IgD-negative memory B cell (primary cell): ENCODE measurements at regions not wholly inside any gene's neighbourhood (a gene's known extent, or its start where the extent isn't known, plus 50 kb on each side); places are given as distances from the start of the nearest gene placed in this dataset.
"Not testable (repeated sequence)": the region's sequence is repeated elsewhere in the genome, so short reads cannot be mapped to it uniquely, and the experiment has no call there.

Experiments
- H3K27ac Mint-ChIP-seq, 3 donors: one replicate each; pipeline ENCODE4 v1.8.0; 2020 to 2022; ENCODE audit warnings: mild to moderate bottlenecking in 3 of 3, mixed read lengths in 3 of 3, moderate library complexity in 1 of 3
- H3K27me3 Mint-ChIP-seq: one replicate; pipeline ENCODE4 v1.8.0; 2021; ENCODE audit warnings: mixed read lengths
- H3K36me3 Mint-ChIP-seq: one replicate; pipeline ENCODE4 v1.8.0; 2020; ENCODE audit warnings: mild to moderate bottlenecking, mixed read lengths
- H3K4me1 Mint-ChIP-seq, 3 donors: one replicate each; pipeline ENCODE4 v1.8.0; 2020 to 2022; ENCODE audit warnings: mixed read lengths in 3 of 3, mild to moderate bottlenecking in 1 of 3
- H3K4me3 Mint-ChIP-seq, 4 donors: one replicate each; pipeline ENCODE4 v1.8.0; 2020 to 2022; ENCODE audit warnings: mild to moderate bottlenecking in 4 of 4, mixed read lengths in 4 of 4, moderate library complexity in 3 of 4
- H3K9me3 Mint-ChIP-seq, 3 donors: one replicate each; pipeline ENCODE4 v1.8.0; 2020 to 2021; ENCODE audit warnings: mixed read lengths in 3 of 3, mild to moderate bottlenecking in 1 of 3

DNA sequence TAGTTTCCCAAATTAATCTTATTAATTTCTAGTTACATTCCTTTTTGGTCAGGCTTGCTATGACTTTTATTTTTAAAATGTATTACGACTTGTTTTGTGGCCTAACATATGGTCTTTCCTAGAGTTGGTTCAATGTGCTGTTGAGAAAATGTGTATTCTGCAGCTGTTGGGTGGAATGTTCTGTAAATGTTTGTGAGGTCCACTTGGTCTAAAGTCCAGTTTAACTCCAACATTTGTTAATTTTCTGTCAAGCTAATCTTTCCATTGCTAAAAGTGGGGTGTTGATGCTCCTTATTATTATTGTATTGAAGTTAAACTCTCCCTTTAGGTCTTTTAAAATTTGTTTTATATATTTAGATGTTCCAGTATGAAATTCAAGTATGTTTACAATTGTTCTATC, 1010.8 kb upstream of the EDIL3 start:
- peaks cover 1% of the 10 kb centered on the region for H3K36me3 Mint-ChIP-seq
- H3K9me3 Mint-ChIP-seq, result peaks cover 0 to under 1% (median 0%) of the 10 kb centered on the region in 3 donors
- H3K4me1 Mint-ChIP-seq, result no peaks in the 10 kb centered on the region
- no peak overlapping the region for H3K27ac Mint-ChIP-seq
- no peaks in the 10 kb centered on the region for H3K27me3 Mint-ChIP-seq
- H3K4me3 Mint-ChIP-seq, result no peak overlapping the region

DNA sequence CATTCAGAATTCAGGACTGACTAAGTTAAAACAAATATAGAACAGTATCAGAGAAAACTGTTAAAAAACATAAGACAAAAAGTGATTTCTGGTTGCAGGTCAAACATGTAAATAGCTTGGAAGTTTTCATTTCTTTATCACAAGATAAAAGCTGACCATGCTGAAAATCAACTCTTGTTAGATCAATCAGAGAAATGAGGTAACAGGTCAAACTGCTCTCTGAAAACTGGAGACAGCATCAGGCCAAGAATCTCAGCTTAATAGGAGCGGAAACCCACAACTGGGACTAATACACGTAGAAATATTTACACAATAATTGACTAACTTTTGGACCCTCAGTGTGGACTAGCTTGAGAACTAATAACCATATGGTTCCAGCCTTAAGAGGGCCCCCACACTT, 1012.8 kb upstream of the EDIL3 start:
- Mint-ChIP-seq H3K4me1 (no peaks in the 10 kb centered on the region), H3K9me3 (peaks cover 0 to 2% (median 0%) of the 10 kb centered on the region in 3 donors), H3K36me3 (peaks cover 1% of the 10 kb centered on the region), H3K4me3 (no peak overlapping the region), H3K27ac (no peak overlapping the region), H3K27me3 (no peaks in the 10 kb centered on the region)

DNA sequence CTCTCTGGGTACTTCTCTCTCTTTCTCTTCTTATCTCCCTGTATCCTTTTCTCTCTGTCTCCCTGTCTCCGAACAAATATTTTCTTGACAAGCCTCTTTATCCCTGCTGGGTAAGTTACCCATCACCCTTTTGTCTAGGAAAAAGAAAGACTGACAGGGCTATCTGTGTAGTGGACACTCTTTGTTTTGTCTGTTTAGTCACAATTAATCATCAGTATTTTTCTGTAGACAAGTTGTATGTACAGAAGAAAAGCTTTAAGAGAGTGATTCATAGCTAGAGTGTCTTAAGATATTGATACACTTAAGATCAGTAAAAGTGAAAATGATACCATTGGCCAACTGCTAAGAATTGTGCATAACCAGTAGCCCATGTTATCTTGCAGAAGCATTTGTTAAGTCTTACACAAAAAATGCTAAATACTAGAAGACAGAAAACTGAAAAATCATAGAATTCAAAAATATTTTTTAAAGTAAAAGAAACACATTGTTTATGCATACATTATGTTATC, 1043.8 kb upstream of the EDIL3 start:
- H3K9me3 Mint-ChIP-seq, result peaks cover 2 to 8% (median 5%) of the 10 kb centered on the region in 3 donors
- no peaks in the 10 kb centered on the region for H3K4me1 Mint-ChIP-seq
- no peak overlapping the region for H3K4me3 Mint-ChIP-seq
- no peaks in the 10 kb centered on the region for H3K36me3 Mint-ChIP-seq
- H3K27ac Mint-ChIP-seq, result no peak overlapping the region
- H3K27me3 Mint-ChIP-seq, result no peaks in the 10 kb centered on the region

- H3K27me3 Mint-ChIP-seq, H3K27ac Mint-ChIP-seq, H3K4me3 Mint-ChIP-seq, H3K36me3 Mint-ChIP-seq, H3K4me1 Mint-ChIP-seq: not testable (repeated sequence)
- peaks cover 5 to 15% (median 9%) of the 10 kb centered on the region in 3 donors for H3K9me3 Mint-ChIP-seq
These were observed 1047.0 kb upstream of the EDIL3 start for GRCh38 chr5:85431726-85432125.

GRCh38 chr5:85441156-85441555, 1056.5 kb upstream of the EDIL3 start:
- H3K27ac Mint-ChIP-seq, result no peak overlapping the region
- H3K27me3 Mint-ChIP-seq, result no peaks in the 10 kb centered on the region
- no peaks in the 10 kb centered on the region for H3K4me1 Mint-ChIP-seq
- H3K9me3 Mint-ChIP-seq, result peaks cover 3 to 28% (median 3%) of the 10 kb centered on the region in 3 donors
- no peaks in the 10 kb centered on the region for H3K36me3 Mint-ChIP-seq
- H3K4me3 Mint-ChIP-seq, result no peak overlapping the region

DNA sequence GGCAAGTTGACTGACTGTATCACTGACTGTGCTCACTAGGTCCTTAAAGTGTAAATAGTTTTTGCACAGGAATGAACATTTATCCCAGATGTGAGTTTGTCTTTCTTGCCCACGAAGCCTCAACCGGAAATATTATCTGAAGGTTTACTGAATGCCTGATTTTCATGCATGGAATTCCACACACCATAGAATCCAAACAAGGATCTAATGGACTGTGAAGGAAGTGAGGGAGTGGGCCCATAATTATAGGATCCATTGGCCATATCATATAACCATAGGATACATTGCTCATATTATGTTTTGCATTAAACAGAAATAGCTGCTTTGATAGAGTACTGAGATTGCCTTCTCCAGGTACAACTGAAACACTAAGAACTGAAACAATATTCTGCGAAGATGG, 1057.2 kb upstream of the EDIL3 start:
- H3K36me3 Mint-ChIP-seq, result no peaks in the 10 kb centered on the region
- no peak overlapping the region for H3K27ac Mint-ChIP-seq
- no peak overlapping the region for H3K4me3 Mint-ChIP-seq
- peaks cover 3 to 29% (median 3%) of the 10 kb centered on the region in 3 donors for H3K9me3 Mint-ChIP-seq
- H3K27me3 Mint-ChIP-seq, result no peaks in the 10 kb centered on the region
- H3K4me1 Mint-ChIP-seq, result no peaks in the 10 kb centered on the region

GRCh38 chr5:85452322-85453025, 1067.8 kb upstream of the EDIL3 start:
- Mint-ChIP-seq H3K4me3 (no peak overlapping the region), H3K4me1 (no peaks in the 10 kb centered on the region), H3K27ac (no peak overlapping the region), H3K9me3 (peaks cover 0 to 9% (median 4%) of the 10 kb centered on the region in 3 donors), H3K36me3 (no peaks in the 10 kb centered on the region), H3K27me3 (no peaks in the 10 kb centered on the region)

GRCh38 chr5:85453026-85453349, 1068.3 kb upstream of the EDIL3 start:
- Mint-ChIP-seq H3K27ac (no peak overlapping the region), H3K9me3 (peaks cover 0 to 9% (median 4%) of the 10 kb centered on the region in 3 donors), H3K4me1 (no peaks in the 10 kb centered on the region), H3K27me3 (no peaks in the 10 kb centered on the region), H3K36me3 (no peaks in the 10 kb centered on the region), H3K4me3 (no peak overlapping the region)

- H3K9me3 Mint-ChIP-seq, result peaks cover 0 to 12% (median 2%) of the 10 kb centered on the region in 3 donors
- H3K36me3 Mint-ChIP-seq, result no peaks in the 10 kb centered on the region
- no peak overlapping the region for H3K4me3 Mint-ChIP-seq
- H3K27me3 Mint-ChIP-seq, result no peaks in the 10 kb centered on the region
- no peaks in the 10 kb centered on the region for H3K4me1 Mint-ChIP-seq
- no peak overlapping the region for H3K27ac Mint-ChIP-seq
These were observed 1073.6 kb upstream of the EDIL3 start for GRCh38 chr5:85458319-85458718.

DNA sequence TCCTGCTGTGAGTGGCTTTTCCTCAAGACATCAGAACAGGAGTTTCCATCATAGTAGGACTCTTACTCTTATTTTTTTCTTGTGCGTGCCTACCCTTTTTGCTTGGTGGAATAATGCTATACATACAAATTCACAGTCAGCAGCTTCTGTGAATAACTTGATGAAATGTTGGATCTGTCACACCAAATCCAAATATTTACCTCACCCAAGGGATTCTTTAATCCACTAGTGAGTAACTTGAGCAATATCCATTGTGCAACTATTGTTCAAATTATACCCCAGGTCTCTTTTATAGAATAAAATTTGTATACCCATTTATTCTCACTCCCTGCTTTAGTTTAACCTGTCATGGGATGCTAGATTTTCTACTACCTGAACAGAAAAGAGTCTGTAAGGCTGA, 1078.3 kb upstream of the EDIL3 start:
- no peak overlapping the region for H3K27ac Mint-ChIP-seq
- peaks cover under 1 to 3% (median 3%) of the 10 kb centered on the region in 3 donors for H3K9me3 Mint-ChIP-seq
- H3K36me3 Mint-ChIP-seq, result no peaks in the 10 kb centered on the region
- no peaks in the 10 kb centered on the region for H3K27me3 Mint-ChIP-seq
- no peak overlapping the region for H3K4me3 Mint-ChIP-seq
- no peaks in the 10 kb centered on the region for H3K4me1 Mint-ChIP-seq

DNA sequence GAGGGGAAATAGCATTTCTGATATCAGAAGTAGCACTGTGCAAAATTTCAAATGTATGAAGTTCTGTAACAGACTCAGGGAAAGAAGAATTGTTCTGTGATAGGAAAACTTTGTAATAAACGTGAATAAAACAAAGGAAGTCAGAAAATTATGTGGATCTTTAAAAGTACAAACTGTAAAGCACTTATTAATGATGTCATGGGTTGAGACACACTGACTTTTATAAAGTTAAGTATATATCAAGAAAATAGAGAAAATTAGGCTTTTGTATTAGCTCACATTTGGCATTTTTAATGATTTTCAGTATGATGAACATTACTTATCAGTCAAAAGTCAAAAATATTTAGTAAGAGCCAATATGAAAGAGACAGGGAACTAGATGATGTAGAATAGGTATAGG, 1081.7 kb upstream of the EDIL3 start:
- H3K9me3 Mint-ChIP-seq, result peaks cover 2 to 6% (median 3%) of the 10 kb centered on the region in 3 donors
- H3K27me3 Mint-ChIP-seq, result no peaks in the 10 kb centered on the region
- H3K4me1 Mint-ChIP-seq, result no peaks in the 10 kb centered on the region
- H3K4me3 Mint-ChIP-seq, result no peak overlapping the region
- no peak overlapping the region for H3K27ac Mint-ChIP-seq
- H3K36me3 Mint-ChIP-seq, result no peaks in the 10 kb centered on the region

- no peaks in the 10 kb centered on the region for H3K4me1 Mint-ChIP-seq
- no peaks in the 10 kb centered on the region for H3K27me3 Mint-ChIP-seq
- peaks cover 2 to 8% (median 5%) of the 10 kb centered on the region in 3 donors for H3K9me3 Mint-ChIP-seq
- H3K4me3 Mint-ChIP-seq, result no peak overlapping the region
- H3K27ac Mint-ChIP-seq, result no peak overlapping the region
- H3K36me3 Mint-ChIP-seq, result no peaks in the 10 kb centered on the region
These were observed 1088.1 kb upstream of the EDIL3 start for GRCh38 chr5:85472749-85473148.

DNA sequence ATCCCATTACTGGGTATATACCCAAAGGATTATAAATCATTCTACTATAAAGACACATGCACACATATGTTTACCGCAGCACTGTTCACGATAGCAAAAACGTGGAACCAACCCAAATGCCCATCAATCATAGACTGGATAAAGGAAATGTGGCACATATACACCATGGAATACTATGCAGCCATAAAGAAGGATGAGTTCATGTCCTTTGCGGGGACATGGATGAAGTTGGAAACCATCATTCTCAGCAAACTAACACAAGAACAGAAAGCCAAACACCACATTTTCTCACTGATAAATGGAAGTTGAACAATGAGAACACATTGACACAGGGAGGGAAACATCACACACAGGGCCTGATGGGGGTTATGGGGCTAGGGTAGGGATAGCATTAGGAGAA, 1090.5 kb upstream of the EDIL3 start:
- H3K4me1 Mint-ChIP-seq, H3K27ac Mint-ChIP-seq, H3K4me3 Mint-ChIP-seq, H3K9me3 Mint-ChIP-seq, H3K36me3 Mint-ChIP-seq, H3K27me3 Mint-ChIP-seq: not testable (repeated sequence)

DNA sequence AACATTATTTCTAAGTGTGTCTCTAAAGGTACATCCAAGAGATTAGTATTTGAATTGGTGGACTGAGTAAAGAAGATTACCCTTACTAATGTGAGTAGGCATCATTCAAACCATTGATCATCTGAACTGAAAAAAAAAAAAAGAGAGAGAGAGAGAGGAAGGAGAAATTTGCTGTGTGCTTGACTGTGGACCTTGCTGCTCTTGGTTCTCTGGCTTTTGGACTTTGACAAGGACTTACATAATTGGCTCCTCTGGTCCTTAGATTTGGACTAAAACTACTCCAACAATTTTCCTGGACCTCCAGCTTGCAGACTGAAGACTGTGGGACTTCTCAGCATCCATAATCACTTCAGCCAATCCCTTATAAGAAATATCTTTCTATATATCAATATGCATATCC, 1091.9 kb upstream of the EDIL3 start:
- H3K36me3 Mint-ChIP-seq, result no peaks in the 10 kb centered on the region
- no peak overlapping the region for H3K4me3 Mint-ChIP-seq
- no peaks in the 10 kb centered on the region for H3K4me1 Mint-ChIP-seq
- peaks cover 0 to 5% (median under 1%) of the 10 kb centered on the region in 3 donors for H3K9me3 Mint-ChIP-seq
- no peaks in the 10 kb centered on the region for H3K27me3 Mint-ChIP-seq
- H3K27ac Mint-ChIP-seq, result no peak overlapping the region

GRCh38 chr5:85479849-85480248, 1095.2 kb upstream of the EDIL3 start:
- Mint-ChIP-seq H3K27ac (no peak overlapping the region), H3K36me3 (no peaks in the 10 kb centered on the region), H3K9me3 (peaks cover 0 to 5% (median 0%) of the 10 kb centered on the region in 3 donors), H3K4me1 (no peaks in the 10 kb centered on the region), H3K4me3 (no peak overlapping the region), H3K27me3 (no peaks in the 10 kb centered on the region)

DNA sequence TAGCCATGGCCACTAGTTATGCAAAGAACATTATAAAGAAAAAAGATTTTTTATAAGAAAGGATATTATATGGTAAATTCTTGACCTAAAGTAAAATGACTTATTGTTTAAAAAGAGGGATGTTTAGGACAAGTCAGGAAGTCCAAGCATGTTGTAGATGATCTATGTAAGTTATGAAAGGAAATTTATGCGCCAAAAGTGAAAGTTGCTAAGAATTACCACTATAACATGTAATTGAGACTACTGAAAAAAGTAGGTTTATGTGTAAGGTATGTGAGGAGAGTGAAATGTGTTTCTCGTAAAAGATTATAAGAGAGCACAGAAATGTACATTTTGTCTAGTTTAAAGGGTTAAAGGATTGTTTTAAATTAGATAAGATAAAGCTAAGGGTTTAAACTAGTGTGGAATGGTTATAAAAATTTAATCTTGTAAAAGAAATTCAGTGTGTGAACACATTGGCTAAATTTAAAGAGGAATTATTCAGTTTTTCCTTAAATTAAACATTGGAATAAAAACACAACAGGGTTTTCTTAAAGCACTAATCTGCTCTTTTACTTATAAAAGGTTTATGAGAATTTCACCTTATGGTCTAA, 1100.4 kb upstream of the EDIL3 start:
- no peaks in the 10 kb centered on the region for H3K4me1 Mint-ChIP-seq
- peaks cover 8 to 15% (median 10%) of the 10 kb centered on the region in 3 donors for H3K9me3 Mint-ChIP-seq
- H3K27ac Mint-ChIP-seq, result no peak overlapping the region
- peaks cover 1% of the 10 kb centered on the region for H3K36me3 Mint-ChIP-seq
- H3K27me3 Mint-ChIP-seq, result no peaks in the 10 kb centered on the region
- H3K4me3 Mint-ChIP-seq, result no peak overlapping the region
